ENCODE measurements at regions not wholly inside any gene's neighbourhood (a gene's known extent, or its start where the extent isn't known, plus 50 kb on each side); places are given as distances from the start of the nearest gene placed in this dataset.

GRCh38 chr13:48925001-48925400, 50.7 kb upstream of the FNDC3A start:
- TF ChIP-seq CTCF (IDR thresholded peaks at IDR 0.05; ENCODE audit: low read depth, low read length, missing control alignments), result no peak
- DNase-seq (ENCODE audit: low read depth), result no peak
- H3K4me3 ChIP-seq (ENCODE audit: low read depth, low read length), result no peak overlapping the region
